GM21423 (cell line): ENCODE measurements at regions not wholly inside any gene's neighbourhood (a gene's known extent, or its start where the extent isn't known, plus 50 kb on each side); places are given as distances from the start of the nearest gene placed in this dataset.

Experiments used
- ATAC-seq: cut with Tn5 transposase; IDR thresholded peaks from one replicate; pipeline ENCODE4 v1.9.1; 2021; ENCODE audit warnings: mild to moderate bottlenecking, moderate library complexity; ENCODE audit not compliant: unreplicated experiment

DNA sequence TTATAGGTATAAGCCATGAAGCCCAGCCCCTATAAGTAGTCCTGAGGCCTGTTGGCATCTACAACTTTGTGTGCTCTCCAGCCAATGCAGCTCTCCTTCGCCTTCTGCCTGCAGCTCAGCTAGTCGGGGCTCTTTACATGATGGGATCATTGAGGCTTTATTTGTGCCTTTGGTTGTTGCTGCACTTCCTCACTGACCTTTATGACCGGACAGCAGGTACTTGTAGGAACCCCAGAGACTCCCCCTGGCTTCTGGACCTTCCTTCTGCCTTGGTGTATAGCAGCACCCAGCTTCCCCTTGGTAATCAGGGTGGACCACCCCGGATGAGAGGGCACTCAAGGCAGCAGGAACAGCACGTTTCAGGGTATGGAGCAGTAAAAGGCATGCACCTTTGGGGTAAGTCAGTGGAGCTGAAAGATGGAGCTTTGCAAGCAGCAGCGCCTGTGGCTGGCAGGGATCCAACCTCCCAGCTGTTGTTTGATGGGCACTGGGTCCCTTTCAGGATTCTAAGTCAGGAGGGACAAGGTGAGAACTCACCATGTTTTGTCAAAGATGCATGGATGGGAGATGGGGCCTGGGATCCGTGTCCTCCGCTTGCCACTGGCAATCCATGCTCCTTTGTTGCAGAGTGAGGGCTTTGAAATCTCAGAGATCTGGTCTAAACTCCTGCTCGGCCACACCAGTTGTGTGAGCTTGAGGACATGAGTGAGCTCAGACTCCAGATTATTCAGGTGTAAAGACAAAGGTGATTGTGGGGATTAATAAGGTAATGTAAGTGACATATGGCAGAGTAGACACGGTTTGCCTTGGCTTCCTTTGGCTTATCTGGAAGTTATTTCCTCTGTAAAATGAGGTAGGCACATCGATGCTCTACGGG lies 65.1 kb upstream of the KLF13 start:
- no peak for ATAC-seq

GRCh38 chr15:31262143-31262530 lies 64.5 kb upstream of the KLF13 start:
- no peak for ATAC-seq

DNA sequence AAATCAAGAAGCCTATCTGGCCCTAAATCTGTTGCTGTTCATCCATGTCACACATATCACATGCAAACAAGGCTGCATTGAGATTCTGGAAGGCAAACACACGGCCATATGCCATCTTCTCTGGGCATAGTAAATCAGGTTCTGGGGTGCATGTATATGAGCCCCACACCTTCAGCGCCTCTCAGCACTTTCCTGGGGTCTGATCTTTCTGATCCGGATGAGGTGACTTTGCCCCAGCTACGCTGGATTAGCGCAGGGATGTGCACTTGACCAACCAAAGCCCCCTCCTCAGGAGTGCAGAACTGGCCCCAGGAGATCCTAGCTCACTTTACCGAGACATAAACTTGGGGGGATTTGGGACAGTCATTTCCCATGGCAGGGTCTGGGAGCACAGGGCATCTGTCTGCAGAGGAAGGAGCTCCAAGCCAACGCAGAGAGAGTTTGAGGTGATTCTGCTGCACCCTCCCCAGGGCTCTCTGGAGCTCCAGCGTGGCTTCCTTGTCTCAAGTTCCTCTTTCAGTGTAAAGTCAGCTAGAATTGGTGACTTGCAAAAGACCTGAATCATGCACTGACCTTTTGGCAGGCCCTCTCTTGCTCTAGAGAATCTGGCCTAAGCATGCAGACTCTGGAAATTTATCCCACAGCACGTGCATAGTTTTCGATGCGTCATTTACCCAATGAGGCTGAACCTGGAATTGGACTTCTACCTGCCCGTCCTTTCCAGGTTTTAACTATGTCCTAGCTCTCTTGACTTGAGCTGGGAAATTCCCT lies 63.5 kb upstream of the KLF13 start:
- ATAC-seq, result peak; percentile 20

- ATAC-seq, result peak; percentile 28
Measured at GRCh38 chr15:31263751-31264558, 62.7 kb upstream of the KLF13 start.

DNA sequence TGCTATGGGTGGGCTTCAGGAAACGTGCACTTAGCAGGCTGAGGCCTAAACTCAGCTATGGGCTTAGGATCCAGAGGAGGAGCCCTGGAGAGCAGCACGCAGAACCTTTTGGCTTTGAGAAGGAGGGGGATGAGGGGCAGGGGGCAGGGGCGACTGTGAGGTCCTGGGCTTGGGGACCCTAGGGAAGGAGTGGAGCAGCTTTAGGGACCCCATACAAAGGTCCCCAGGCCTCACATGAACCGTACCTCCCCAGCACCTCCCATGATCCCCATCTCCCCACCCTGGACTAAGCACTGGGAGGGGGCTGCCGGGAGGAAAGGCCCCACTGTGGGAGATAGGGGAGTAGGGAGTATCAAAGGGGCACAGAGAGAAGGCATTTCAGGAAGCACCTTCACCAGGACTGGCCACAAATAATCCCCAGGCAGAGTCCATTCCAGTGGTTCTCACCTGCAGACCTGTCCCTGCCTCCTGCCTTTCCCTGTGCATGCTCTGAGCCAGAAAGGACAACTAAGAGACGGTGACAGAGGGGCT lies 62.0 kb upstream of the KLF13 start:
- no peak for ATAC-seq

DNA sequence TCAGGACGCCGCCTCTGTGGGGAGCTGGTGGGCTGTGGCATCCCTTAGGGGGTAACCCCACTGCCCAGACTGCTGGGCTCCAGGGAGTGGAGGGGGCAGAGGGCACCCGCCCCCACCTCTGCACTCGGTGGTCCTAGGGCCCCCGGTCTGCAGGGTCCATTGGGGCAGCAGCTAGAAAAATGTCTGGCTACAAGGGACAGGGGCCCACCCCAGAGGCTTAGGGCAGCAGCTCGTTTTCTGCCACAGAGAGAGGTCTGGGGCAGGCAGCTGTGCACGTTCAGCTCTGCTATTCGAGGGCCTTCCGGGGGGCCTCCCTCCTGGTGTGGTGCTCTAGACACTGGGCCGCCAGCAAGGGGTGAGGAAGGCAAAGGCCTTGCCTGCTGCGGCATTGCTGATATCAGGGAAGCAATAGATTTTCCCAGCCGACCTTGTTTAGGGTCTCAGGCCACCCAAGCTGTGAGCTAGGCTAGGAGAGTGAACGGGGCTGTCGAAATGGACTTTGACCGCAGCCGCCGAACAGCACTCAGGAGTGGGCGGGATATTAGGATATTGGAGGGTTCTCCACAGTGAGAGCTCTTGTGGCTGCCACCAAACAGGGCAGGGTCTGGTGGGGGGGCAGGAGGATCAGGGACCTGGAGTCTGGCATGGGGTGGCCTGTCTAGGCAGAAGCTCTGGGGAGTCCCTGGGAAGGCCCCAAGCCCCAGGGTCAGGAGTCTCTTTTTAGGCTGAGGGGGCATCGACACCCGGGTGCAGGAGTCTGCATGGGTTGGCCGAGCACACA lies 61.4 kb upstream of the KLF13 start:
- peak; percentile 2 for ATAC-seq

DNA sequence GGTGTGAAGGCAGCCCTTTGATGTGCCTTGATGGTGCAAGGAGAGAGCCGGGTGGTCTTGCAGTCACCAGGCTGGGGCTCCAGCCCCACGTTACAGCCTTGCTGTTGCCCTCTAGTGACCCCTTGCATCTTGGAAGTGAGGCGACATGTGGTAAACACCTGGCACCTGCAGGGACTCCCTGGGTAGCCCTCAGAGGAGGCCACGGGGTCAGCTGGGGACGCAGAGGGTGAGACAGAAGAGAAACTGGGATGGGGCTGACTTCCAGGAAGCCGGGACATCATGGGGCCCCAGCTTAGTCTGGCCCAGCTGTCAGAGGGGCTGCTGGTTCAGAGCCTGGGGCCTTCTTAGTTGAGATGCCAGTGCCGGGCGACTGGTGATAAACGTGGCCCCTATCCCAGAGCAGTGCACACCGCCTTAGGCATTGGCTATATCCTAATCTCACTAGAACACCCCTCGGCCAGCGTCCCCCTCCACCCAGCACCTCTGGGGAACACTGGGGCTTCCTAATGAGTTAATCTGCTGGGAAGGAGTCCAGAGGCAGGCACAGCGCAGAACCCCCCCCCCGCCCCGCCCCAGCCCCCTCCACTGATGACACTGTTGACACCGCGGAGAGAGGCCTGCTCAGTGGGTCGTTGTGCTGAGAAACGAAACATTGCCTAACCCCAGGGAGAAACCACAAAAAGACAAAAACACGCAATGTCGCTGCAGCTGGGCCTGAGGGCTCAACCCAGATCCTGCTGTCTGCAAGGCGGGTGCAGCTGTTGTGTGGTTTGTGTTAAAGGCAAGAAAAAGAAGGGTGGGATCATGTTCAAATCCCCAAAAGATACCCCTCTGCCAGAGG lies 60.5 kb upstream of the KLF13 start:
- ATAC-seq, result peak; percentile 58

DNA sequence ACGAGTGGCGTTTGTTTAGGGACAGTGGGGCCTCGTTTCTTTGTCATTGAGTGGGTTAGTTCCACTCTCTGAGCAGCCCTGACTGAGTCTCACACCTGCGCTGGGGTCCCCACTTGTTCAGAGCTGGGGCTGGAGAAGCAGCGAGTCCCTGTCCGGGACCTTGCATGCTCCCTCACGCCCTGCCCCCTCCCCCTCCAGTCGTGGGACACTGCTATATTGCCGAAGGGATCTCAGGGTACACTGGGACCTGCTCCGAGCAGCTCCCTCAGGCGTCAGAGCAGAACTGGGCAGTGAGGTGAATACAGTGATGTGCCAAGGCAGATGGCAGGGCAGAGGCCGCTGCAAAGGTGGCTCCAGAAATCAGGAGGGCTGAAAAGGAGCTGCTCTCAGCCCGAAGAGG lies 59.9 kb upstream of the KLF13 start:
- peak; percentile 11 for ATAC-seq

DNA sequence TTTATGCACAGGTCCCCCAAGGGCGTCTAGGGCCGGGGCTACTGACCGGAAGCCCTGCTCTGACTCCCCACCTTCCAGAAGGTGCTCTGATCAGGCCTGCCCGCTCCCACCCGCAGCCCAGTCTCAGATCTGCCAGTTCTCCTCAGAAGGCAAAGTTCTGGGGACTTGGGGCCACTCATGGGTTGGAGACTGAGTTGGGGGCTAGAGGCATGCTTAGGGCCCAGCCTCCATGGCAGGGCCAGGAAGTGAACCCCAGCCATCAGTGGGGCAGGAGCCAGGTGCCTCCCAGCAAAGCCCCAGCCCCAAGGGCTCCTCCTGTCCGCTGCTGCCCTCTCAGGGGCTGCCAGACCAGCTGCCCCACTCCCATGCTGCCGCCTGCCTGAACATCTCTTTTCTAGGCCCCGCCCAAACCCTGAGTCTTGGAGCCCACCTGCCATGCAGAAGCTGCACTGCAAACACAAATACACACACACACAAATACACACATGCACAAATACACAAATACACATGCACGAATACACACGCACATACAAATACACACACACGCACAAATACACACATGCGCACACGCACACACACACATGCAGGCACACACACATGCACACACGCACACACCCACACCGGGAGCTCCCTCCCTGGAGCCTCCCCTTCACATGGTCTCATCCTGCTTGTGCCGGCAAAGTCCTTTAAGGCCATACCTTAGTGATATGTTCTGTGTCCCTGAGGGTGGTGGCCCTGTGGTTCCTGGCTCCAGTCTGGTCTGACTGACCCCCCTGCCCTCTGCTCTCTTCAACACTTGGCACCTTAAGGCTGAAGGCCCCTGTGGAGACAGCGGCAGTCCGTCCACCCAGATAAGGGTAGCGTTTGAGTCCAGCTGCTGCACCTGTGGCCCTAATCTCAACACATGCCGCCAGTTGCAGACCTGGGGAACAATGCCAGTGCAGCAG lies 59.2 kb upstream of the KLF13 start:
- no peak for ATAC-seq

DNA sequence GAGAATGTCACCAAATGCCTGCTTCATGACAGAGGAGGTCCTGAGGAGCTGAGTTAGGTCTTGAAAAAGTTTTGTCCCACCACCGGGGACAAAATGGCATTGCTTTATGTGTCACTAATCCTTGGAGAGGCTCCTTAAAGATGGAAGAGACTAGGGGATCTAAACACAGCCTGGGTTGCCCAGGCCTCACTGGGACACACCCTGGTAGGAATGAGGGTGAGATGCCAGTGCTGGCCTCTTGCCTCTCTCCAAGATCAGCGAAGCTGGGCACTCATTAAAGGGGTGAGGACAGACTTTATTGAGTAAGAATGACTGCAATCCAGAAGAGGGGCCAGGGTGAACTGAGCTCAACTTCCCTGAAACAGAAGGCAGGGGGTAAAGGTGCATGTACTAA lies 58.5 kb upstream of the KLF13 start:
- no peak for ATAC-seq

GRCh38 chr15:31268911-31269784 lies 57.5 kb upstream of the KLF13 start:
- ATAC-seq, result no peak

DNA sequence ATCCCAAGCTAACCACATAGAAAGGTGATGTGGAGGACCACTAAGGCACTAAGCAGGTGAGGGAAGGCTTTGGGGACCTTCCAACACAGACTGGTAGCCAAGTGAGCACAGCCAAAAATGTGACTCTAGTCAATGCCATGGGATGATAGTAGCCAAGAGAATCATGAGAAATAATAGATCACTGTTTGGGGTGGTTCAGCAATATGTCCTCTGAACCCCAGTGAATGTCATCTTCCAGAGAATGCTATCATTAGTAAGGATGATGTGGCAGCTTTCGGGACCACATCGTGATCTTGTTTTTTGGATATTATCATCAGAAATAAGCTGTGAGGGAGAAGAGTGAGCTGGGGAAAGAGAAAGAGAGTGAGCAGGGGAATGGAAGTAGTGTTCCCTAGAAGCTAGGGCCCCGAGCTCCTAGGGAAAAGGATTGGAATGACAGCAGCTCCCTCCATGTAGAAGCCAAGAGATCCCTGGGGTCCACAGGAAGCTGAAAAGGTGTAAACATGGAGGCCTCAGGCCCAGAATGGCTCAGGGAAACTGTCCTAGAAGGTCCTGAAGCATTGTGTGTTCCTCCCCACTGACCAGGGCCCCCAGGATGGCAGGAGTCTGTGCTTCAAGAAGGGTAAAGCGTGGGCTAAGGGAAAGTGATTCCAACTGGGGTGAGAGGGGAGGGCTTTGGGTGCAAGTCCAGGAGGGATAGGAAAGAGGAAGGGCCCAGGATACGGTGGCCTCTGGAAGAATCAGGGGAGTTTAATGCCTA lies 56.6 kb upstream of the KLF13 start:
- no peak for ATAC-seq

DNA sequence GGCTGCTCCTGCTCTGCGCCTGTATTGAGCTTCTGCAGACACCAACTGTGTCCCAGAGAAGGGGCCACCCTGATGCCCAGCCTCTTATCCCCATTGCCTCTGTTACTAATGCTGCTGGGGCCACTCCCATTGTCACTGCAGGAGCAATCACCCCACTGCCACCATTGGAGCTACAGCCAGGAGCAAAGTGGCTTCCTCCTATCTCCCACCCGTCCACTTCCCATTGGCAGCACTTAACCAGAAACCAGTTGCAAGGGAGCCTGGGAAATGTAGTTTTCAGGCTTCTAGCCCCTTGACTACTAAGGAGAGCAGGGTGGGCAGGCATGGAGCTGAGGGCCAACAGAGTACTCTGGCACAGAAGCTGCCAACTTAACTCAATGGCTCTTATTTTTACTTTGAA lies 55.9 kb upstream of the KLF13 start:
- ATAC-seq, result no peak

DNA sequence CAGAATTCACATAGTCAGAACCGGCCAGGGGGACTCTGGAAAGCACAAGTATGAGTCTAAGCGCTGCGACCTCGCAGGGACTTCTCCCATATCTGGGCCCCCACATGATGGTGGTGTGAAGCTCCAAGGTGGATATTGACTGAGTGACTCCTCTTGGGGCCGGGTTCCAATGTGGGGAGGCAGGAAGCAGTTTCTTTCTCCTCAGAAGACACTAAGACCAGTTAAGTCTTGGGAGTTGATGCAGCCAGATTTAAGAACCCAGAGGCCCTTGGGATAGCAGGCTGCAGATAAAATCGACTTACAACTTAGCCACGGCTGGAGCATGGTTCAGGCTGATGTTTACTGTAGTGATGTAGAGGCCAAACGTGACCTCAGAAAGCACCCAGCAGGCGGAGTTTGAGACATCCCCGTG lies 55.4 kb upstream of the KLF13 start:
- ATAC-seq, result no peak

DNA sequence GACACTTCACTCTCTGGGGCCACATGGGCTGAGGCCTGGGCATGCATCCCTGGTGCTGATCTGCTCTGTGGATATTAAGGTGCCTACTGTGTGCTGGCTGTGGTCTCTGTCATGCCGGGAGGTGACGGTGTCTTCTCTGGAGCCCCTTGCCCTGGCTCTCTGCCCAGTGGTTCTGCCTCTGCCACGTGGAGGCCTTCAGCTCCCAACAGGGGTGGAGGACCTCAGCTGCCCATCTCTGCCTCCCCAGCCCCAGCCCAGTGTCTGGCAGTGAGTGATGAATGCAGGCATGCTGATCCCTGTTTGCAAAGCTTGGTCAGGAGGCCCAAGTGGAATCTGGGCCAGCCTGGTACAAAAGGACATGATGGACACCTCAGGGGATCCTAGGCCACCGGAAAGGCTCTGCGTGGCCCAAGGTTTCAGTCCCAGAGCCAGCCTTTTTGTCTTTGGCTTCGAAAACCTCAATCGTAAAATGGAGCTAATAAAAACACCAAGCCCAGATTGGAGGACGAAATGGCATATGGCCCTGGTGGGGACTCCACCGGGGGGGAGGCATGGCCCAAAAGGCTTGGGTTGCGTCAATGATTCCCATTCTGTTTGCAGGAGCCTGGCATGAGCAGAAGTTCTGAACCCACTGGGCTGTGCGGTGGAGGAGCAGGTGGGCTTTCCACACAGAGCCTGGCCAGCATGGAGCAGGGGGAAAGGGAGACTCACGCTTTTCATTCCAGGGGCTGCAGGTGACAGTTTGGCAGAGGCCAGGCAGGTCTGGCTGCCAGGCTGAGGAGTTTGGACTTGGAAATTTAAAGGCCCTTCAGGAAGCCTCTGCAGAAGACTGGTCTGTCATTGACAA lies 54.7 kb upstream of the KLF13 start:
- no peak for ATAC-seq
